Lung (tissue), 11 donors: ENCODE measurements at regions not wholly inside any gene's neighbourhood (a gene's known extent, or its start where the extent isn't known, plus 50 kb on each side); places are given as distances from the start of the nearest gene placed in this dataset.
"Not testable (repeated sequence)": the region's sequence is repeated elsewhere in the genome, so short reads cannot be mapped to it uniquely, and the experiment has no call there.

Source experiments
- ATAC-seq: fragments of 200-7000 bp; cut with Tn5 transposase; one replicate; pipeline ENCODE4 v1.9.1; 2020; ENCODE audit warnings: moderate number of reproducible peaks; ENCODE audit not compliant: insufficient read depth, low FRiP score
- DNase-seq, 3 donors: peaks; one replicate each; pipeline ENCODE4 v3.0.0-alpha.2; 2013 to 2017
- H3K27ac ChIP-seq, 2 donors: one replicate each; pipeline ENCODE4 v1.5.1; 2013; ENCODE audit warnings: mild to moderate bottlenecking in 2 of 2, moderate library complexity in 2 of 2, control low read depth in 1 of 2, inconsistent platforms in 1 of 2, low read depth in 1 of 2, low read length in 1 of 2
- H3K27me3 ChIP-seq, 3 donors: one replicate each; pipeline ENCODE4 v1.5.1; 2013; ENCODE audit warnings: low read length in 2 of 3; ENCODE audit not compliant: control insufficient read depth in 3 of 3, insufficient read depth in 3 of 3
- H3K36me3 ChIP-seq, 4 donors: one replicate each; pipeline ENCODE4 v1.5.1; 2013; ENCODE audit warnings: low read length in 4 of 4, mild to moderate bottlenecking in 1 of 4, moderate library complexity in 1 of 4; ENCODE audit not compliant: control insufficient read depth in 4 of 4, insufficient read depth in 4 of 4
- H3K4me1 ChIP-seq, 5 donors: one replicate each; pipeline ENCODE4 v1.5.1; 2013; ENCODE audit warnings: low read length in 5 of 5, mild to moderate bottlenecking in 2 of 5, moderate library complexity in 1 of 5; ENCODE audit not compliant: control insufficient read depth in 5 of 5, insufficient read depth in 5 of 5
- H3K4me3 ChIP-seq: one replicate; pipeline ENCODE4 v1.5.1; 2013; ENCODE audit warnings: mild to moderate bottlenecking, control low read depth, moderate library complexity
- H3K9ac ChIP-seq, 2 donors: one replicate each; pipeline ENCODE4 v1.5.1; 2013; ENCODE audit warnings: low read length in 2 of 2, control low read depth in 1 of 2; ENCODE audit not compliant: insufficient read depth in 1 of 2
- H3K9me3 ChIP-seq, 4 donors: one replicate each; pipeline ENCODE4 v1.5.1; 2013; ENCODE audit warnings: low read length in 3 of 4, mild to moderate bottlenecking in 1 of 4, moderate library complexity in 1 of 4; ENCODE audit not compliant: control insufficient read depth in 4 of 4, insufficient read depth in 3 of 4
- whole genome bisulfite sequencing, 2 donors: extraction: QIAGEN DNeasy Blood & Tissue Kit; methylation state at CpG; one replicate each; pipeline ENCODE4 v1.1.7; 2013; 5-methylcytosine and 5-hydroxymethylcytosine counted together
- TF ChIP-seq, protein P1 (sequence below): IDR thresholded peaks from 2 replicates; pipeline ENCODE4 v1.5.1; 2012; ENCODE audit warnings: mild to moderate bottlenecking; ENCODE audit errors: control extremely low read depth, extremely low read depth
- donor health status: control.
- donor health status: control.
- donor health status: Bipolar disorder and iron deficiency.
- donor health status: healthy.
- donor health status: DM: yes; HTN: yes; CAD: no.

DNA sequence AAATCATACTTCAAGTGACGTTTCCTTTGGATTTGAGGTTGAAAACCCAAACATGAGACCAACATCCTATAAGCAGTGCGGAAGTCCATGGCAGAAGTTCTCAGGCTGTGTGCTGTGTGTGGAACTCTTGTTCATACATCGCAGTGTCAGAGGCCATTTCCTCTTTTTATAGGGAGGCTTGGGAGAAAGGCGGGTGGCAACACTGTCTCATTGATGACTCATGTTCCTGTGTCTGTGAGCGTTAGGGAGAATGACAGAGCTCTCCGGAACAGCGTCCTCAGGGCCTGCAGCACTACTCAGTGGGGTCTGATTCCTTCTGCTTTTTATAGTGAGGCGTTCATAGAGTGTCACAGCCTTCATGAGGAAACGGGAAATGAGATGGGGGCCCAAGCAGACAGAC lies 98.8 kb upstream of the BASP1 start:
- WGBS, 2 donors, result 19 to 40% methylated on average over 9 of the region's 9 CpGs
- H3K36me3 ChIP-seq, result no peaks in the 10 kb centered on the region
- H3K9ac ChIP-seq, result no peak overlapping the region
- H3K27ac ChIP-seq, result peak overlapping the region in 1 of 2 donors; percentile 52
- TF ChIP-seq, protein P1, sequence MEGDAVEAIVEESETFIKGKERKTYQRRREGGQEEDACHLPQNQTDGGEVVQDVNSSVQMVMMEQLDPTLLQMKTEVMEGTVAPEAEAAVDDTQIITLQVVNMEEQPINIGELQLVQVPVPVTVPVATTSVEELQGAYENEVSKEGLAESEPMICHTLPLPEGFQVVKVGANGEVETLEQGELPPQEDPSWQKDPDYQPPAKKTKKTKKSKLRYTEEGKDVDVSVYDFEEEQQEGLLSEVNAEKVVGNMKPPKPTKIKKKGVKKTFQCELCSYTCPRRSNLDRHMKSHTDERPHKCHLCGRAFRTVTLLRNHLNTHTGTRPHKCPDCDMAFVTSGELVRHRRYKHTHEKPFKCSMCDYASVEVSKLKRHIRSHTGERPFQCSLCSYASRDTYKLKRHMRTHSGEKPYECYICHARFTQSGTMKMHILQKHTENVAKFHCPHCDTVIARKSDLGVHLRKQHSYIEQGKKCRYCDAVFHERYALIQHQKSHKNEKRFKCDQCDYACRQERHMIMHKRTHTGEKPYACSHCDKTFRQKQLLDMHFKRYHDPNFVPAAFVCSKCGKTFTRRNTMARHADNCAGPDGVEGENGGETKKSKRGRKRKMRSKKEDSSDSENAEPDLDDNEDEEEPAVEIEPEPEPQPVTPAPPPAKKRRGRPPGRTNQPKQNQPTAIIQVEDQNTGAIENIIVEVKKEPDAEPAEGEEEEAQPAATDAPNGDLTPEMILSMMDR, result no peak
- peak in 2 of 3 donors; percentile 37 to 71 for DNase-seq
- no peaks in the 10 kb centered on the region for H3K27me3 ChIP-seq
- ATAC-seq, result peak; percentile 85
- peaks cover 0 to 9% (median 4%) of the 10 kb centered on the region in 5 donors for H3K4me1 ChIP-seq
- H3K4me3 ChIP-seq, result no peak overlapping the region
- no peaks in the 10 kb centered on the region for H3K9me3 ChIP-seq

DNA sequence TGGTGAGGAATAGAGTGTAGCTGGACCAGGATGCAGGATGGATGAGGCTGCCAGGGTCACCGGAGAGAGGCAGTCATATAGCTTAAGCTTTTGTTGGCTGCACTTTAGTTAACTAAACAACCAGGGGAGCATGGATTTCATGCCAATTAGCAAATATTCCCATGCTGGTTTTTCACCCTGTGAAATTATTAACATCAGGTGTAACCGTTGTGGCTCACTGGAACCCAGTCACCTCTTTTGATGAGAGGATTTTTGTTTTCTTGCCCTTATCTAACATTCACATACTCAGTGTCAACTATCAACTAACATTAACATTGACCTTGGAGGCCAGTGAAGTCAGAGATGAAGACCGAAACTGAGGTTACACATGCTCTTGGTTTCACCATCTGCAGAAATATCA lies 97.2 kb upstream of the BASP1 start:
- 75 to 90% methylated on average over 3 of the region's 3 CpGs for WGBS, 2 donors
- no peak for DNase-seq
- Histone ChIP-seq H3K36me3 (no peaks in the 10 kb centered on the region), H3K4me3 (no peak overlapping the region), H3K9me3 (no peaks in the 10 kb centered on the region), H3K9ac (no peak overlapping the region), H3K27ac (no peak overlapping the region), H3K4me1 (peaks cover 0 to 9% (median 0%) of the 10 kb centered on the region in 5 donors), H3K27me3 (no peaks in the 10 kb centered on the region)
- TF ChIP-seq, protein P1, result no peak
- ATAC-seq, result no peak

DNA sequence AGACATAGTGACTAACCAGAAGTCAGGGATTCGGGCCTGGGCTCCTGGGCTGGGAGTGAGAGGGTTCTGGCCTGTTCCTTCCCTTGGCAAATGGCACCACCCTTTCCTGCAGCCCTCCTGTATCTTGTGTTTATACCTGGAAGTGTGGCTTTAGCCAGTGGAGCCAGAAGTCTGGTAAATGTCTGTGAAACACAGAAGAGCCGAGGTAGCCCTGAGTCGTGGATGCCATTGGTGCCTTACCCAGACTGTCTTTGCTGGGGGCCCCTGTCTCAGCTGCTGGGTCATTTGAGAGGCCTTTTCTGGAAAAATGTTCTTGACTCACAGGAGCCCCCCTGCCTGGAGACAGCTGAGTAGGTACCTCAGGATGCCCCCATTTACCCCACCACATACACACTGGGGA lies 95.7 kb upstream of the BASP1 start:
- DNase-seq (no peak), ATAC-seq (no peak)
- H3K9me3 ChIP-seq, result no peaks in the 10 kb centered on the region
- H3K4me3 ChIP-seq, result no peak overlapping the region
- no peaks in the 10 kb centered on the region for H3K27me3 ChIP-seq
- TF ChIP-seq, protein P1, result no peak
- H3K4me1 ChIP-seq, result peaks cover 0 to 9% (median 0%) of the 10 kb centered on the region in 5 donors
- 96 to 100% methylated on average over 3 of the region's 3 CpGs for WGBS, 2 donors
- no peak overlapping the region for H3K9ac ChIP-seq
- no peaks in the 10 kb centered on the region for H3K36me3 ChIP-seq
- no peak overlapping the region for H3K27ac ChIP-seq

DNA sequence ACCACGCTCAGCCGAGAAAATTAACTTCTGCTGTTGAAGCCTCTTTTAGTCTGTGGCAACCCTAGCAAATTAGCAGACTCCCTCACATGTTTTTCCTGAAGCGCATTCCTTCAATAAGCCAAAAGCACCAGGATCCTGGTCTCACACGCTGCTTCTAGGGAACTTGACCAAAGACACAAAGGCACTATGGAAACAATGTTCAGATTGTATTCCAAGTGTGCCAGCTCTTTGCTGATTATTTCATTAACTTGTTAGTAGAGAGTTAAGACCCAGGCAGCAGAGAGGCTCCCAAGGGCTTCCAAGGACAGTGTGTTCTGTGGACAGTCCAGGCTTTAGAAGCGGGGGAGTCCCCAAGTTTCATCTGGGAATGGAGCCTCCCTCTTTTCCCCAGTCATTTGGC lies 94.4 kb upstream of the BASP1 start:
- DNase-seq, result no peak
- H3K36me3 ChIP-seq, result no peaks in the 10 kb centered on the region
- no peak overlapping the region for H3K9ac ChIP-seq
- ATAC-seq, result no peak
- TF ChIP-seq, protein P1, result no peak
- peaks cover 0 to 9% (median 0%) of the 10 kb centered on the region in 5 donors for H3K4me1 ChIP-seq
- 91 to 92% methylated on average over 5 of the region's 5 CpGs for WGBS, 2 donors
- no peak overlapping the region for H3K4me3 ChIP-seq
- no peaks in the 10 kb centered on the region for H3K27me3 ChIP-seq
- no peak overlapping the region for H3K27ac ChIP-seq
- no peaks in the 10 kb centered on the region for H3K9me3 ChIP-seq

DNA sequence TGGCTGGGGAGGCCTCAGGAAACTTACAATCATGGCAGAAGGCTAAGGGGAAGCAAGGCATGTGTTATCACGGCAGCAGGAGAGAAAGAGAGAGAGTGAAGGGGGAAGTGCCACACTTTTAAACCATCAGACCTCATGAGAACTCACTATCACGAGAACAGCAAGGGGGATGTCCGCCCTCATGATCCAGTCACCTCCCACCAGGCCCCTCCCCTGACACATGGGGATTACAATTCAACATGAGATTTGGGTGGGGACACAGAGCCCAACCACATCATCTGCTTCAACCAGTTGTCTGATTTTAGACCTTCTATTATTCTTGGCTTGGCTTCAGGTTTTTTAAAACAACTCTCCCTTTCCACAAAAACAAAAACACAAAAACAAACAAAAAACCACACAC lies 93.7 kb upstream of the BASP1 start:
- not testable (repeated sequence) for DNase-seq, ATAC-seq, H3K27ac ChIP-seq, H3K4me1 ChIP-seq, H3K9me3 ChIP-seq, H3K4me3 ChIP-seq, H3K27me3 ChIP-seq, H3K36me3 ChIP-seq, H3K9ac ChIP-seq
- 56 to 80% methylated on average over 3 of the region's 3 CpGs for WGBS, 2 donors
